HCT116 (cell line): ENCODE measurements at regions not wholly inside any gene's neighbourhood (a gene's known extent, or its start where the extent isn't known, plus 50 kb on each side); places are given as distances from the start of the nearest gene placed in this dataset.

Experiments
- ATAC-seq: fragments of 200-7000 bp; cut with Tn5 transposase; 2 replicates; pipeline ENCODE4 v1.9.1; 2020; ENCODE audit warnings: mild to moderate bottlenecking, moderate library complexity
- BruUV-seq: library from RNA; stranded (reverse); fragments of 400-500 nt; replicated peaks from 2 replicates; lab custom pipeline; 2021; lab: Mats Ljungman, UMichigan
- CTCF ChIA-PET: fragments of 300-600 bp; sonication (Branson Sonifier 250); formaldehyde crosslinking; loops from one replicate; lab custom pipeline; 2021; ENCODE audit warnings: antibody characterized with exemption; lab: Charles Lee
- POLR2A ChIA-PET: fragments of 300-600, 350-600 bp; sonication (Branson Sonifier 250); formaldehyde crosslinking; loops from one replicate; lab custom pipeline; 2021; ENCODE audit warnings: antibody characterized with exemption; lab: Charles Lee
- RAD21 ChIA-PET, 2 experiments: fragments of 300-600 bp; sonication (Branson Sonifier 250); formaldehyde crosslinking; loops; one replicate each; lab custom pipeline; 2023; ENCODE audit warnings: low total read pairs in 2 of 2; ENCODE audit not compliant: uncharacterized antibody in 2 of 2, unreplicated experiment in 2 of 2, low non-redundant PET in 1 of 2; lab: Charles Lee
- DNase-seq: peaks from one replicate; pipeline ENCODE4 v3.0.0-alpha.2; 2010; ENCODE audit warnings: low read depth, low spot score
- H2AFZ ChIP-seq: fragments of 200-600 bp; shearing (Covaris generic), sonication (generic); 2 replicates; pipeline ENCODE4 v1.6.1; 2017; ENCODE audit warnings: low read depth, mixed run types, mixed read lengths, antibody characterized with exemption, low read length; ENCODE audit not compliant: poor library complexity, severe bottlenecking
- H3K27ac ChIP-seq: 2 replicates; pipeline ENCODE4 v1.5.1; 2012; ENCODE audit warnings: low read depth, low read length
- H3K27me3 ChIP-seq: fragments of 200-600 bp; sonication (generic); 2 replicates; pipeline ENCODE4 v1.6.1; 2016; ENCODE audit warnings: mixed run types, low read length, mixed read lengths; ENCODE audit not compliant: insufficient read depth
- H3K36me3 ChIP-seq, 2 experiments: fragments of 200-500 bp in 1 of 2; fragments of 200-600 bp in 1 of 2; sonication (Bioruptor generic) in 1 of 2; sonication (generic) in 1 of 2; 2 replicates each; pipeline versions ENCODE4 v1.5.1 to v1.6.1; 2014 to 2016; ENCODE audit warnings: low read length in 2 of 2, inconsistent platforms in 1 of 2, mixed read lengths in 1 of 2, mixed run types in 1 of 2; ENCODE audit not compliant: insufficient read depth in 2 of 2, control insufficient read depth in 1 of 2
- H3K4me1 ChIP-seq, 2 experiments: fragments of 200-600 bp in 1 of 2; sonication (generic) in 1 of 2; 2 replicates each; pipeline versions ENCODE4 v1.5.1 to v1.6.1; 2012 to 2017; ENCODE audit warnings: low read length in 2 of 2, inconsistent platforms in 1 of 2, mild to moderate bottlenecking in 1 of 2, mixed read lengths in 1 of 2, mixed run types in 1 of 2, moderate library complexity in 1 of 2; ENCODE audit not compliant: insufficient read depth in 2 of 2, control insufficient read depth in 1 of 2
- H3K4me2 ChIP-seq: fragments of 200-600 bp; sonication (generic); 2 replicates; pipeline ENCODE4 v1.6.1; 2017; ENCODE audit warnings: mixed run types, low read length, mixed read lengths
- H3K4me3 ChIP-seq, 2 experiments: fragments of 200-600 bp in 1 of 2; sonication (generic) in 1 of 2; replicated peaks in 1 of 2; 2 replicates each; pipeline ENCODE4 v1.5.1; 2011 to 2016; ENCODE audit warnings: low read length in 2 of 2, control low read depth in 1 of 2, low read depth in 1 of 2, mild to moderate bottlenecking in 1 of 2, mixed read lengths in 1 of 2, mixed run types in 1 of 2
- H3K79me2 ChIP-seq: fragments of 200-600 bp; sonication (generic); 2 replicates; pipeline ENCODE4 v1.6.1; 2017; ENCODE audit warnings: mild to moderate bottlenecking, mixed run types, low read length, moderate library complexity, mixed read lengths; ENCODE audit not compliant: insufficient read depth
- H3K9ac ChIP-seq: fragments of 200-600 bp; sonication (generic); 2 replicates; pipeline ENCODE4 v1.6.1; 2016; ENCODE audit warnings: low read length, mixed read lengths
- H3K9me2 ChIP-seq: fragments of 200-600 bp; sonication (generic), shearing (Covaris generic); 2 replicates; pipeline ENCODE4 v1.6.1; 2017; ENCODE audit warnings: mixed run types, mild to moderate bottlenecking, moderate library complexity; ENCODE audit not compliant: insufficient read depth
- H3K9me3 ChIP-seq, 2 experiments: fragments of 200-500 bp in 1 of 2; fragments of 200-600 bp in 1 of 2; sonication (Bioruptor generic) in 1 of 2; sonication (generic) in 1 of 2; 2 replicates each; pipeline ENCODE4 v1.6.1; 2014 to 2017; ENCODE audit warnings: low read length in 2 of 2, mixed read lengths in 2 of 2, inconsistent platforms in 1 of 2, low read depth in 1 of 2, mild to moderate bottlenecking in 1 of 2, mixed run types in 1 of 2, moderate library complexity in 1 of 2; ENCODE audit not compliant: control insufficient read depth in 1 of 2, insufficient read depth in 1 of 2
- H4K20me1 ChIP-seq: fragments of 200-600 bp; sonication (generic), shearing (Covaris generic); 2 replicates; pipeline ENCODE4 v1.6.1; 2017; ENCODE audit warnings: mixed run types, mild to moderate bottlenecking, moderate library complexity; ENCODE audit not compliant: insufficient read depth
- ATF3 ChIP-seq: IDR thresholded peaks from 2 replicates; pipeline ENCODE4 v1.6.1; 2012
- CTCF ChIP-seq, 3 experiments: fragments of 200-600 bp in 1 of 3; sonication (generic) in 1 of 3; IDR thresholded peaks in 2 of 3; conservative IDR thresholded peaks in 1 of 3; 2 replicates each; pipeline ENCODE4 v1.5.1; 2012 to 2017; ENCODE audit warnings: low read depth in 2 of 3, low read length in 2 of 3, antibody characterized with exemption in 1 of 3, borderline replicate concordance in 1 of 3, control low read depth in 1 of 3, mild to moderate bottlenecking in 1 of 3, mixed read lengths in 1 of 3, mixed run types in 1 of 3, moderate library complexity in 1 of 3; ENCODE audit not compliant: insufficient read depth in 1 of 3
- EGR1 ChIP-seq: IDR thresholded peaks from 2 replicates; pipeline ENCODE4 v1.6.1; 2012; ENCODE audit warnings: low read depth
- ELF1 ChIP-seq: IDR thresholded peaks from 2 replicates; pipeline ENCODE4 v1.6.1; 2012; ENCODE audit warnings: low read depth, borderline replicate concordance
- EZH2 ChIP-seq: fragments of 200-600 bp; sonication (generic); IDR thresholded peaks from 2 replicates; pipeline ENCODE4 v1.6.1; 2017; ENCODE audit warnings: antibody characterized with exemption, mixed run types
- EZH2phosphoT487 ChIP-seq: fragments of 200-600 bp; IDR thresholded peaks from 2 replicates; pipeline ENCODE4 v1.6.1; 2018; ENCODE audit warnings: antibody characterized with exemption, borderline replicate concordance
- FOSL1 ChIP-seq: IDR thresholded peaks from 2 replicates; pipeline ENCODE4 v1.6.1; 2012; ENCODE audit warnings: low read depth
- RAD21 ChIP-seq: IDR thresholded peaks from 2 replicates; pipeline ENCODE4 v1.6.1; 2012; ENCODE audit warnings: low read depth, mild to moderate bottlenecking
- TCF7L2 ChIP-seq: IDR thresholded peaks from 2 replicates; pipeline ENCODE4 v1.7.0; 2011; ENCODE audit warnings: borderline replicate concordance, inconsistent platforms; ENCODE audit not compliant: insufficient read depth, insufficient read length; ENCODE audit errors: extremely low read depth
- YY1 ChIP-seq: IDR thresholded peaks from 2 replicates; pipeline ENCODE4 v1.6.1; 2011; ENCODE audit warnings: low read length, low read depth, moderate library complexity, mild to moderate bottlenecking; ENCODE audit not compliant: insufficient replicate concordance; ENCODE audit errors: extremely low read depth
- ZNF274 ChIP-seq: fragments of 200-500 bp; sonication (Bioruptor generic); IDR thresholded peaks from 2 replicates; pipeline ENCODE4 v1.6.1; 2014; ENCODE audit warnings: mild to moderate bottlenecking, low read depth, low read length, inconsistent platforms
- intact Hi-C: fragments of 100-400 bp; cut with micrococcal nuclease; formaldehyde crosslinking; loops from 2 replicates; pipeline ENCODE4 v1.10.0; 2022

GRCh38 chr10:46232084-46232483 is 54.7 kb upstream of the ANTXRL start:
- Histone ChIP-seq H3K4me1 (peaks cover 3 to 11% of the 10 kb centered on the region in 2 experiments; a peak in 2 of 4 replicates), H3K9me2 (no peaks in the 10 kb centered on the region), H3K9ac (no peak overlapping the region), H4K20me1 (no peaks in the 10 kb centered on the region), H3K27ac (no peak overlapping the region)
- no TSS peak for BruUV-seq
- RAD21 ChIA-PET = no interaction called here
- ATAC-seq = no peak
- CTCF ChIA-PET = no interaction called here
- intact Hi-C loops = no loop called here
- no peak for TF ChIP-seq CTCF (IDR thresholded peaks at IDR 0.05 in 2 of 3, conservative IDR thresholded peaks at IDR 0.05 in 1 of 3; ENCODE audit: borderline replicate concordance in 1 of 3, insufficient read depth in 1 of 3, low read depth in 2 of 3, low read length in 2 of 3)
- no peak for TF ChIP-seq EZH2
- no peak for TF ChIP-seq RAD21
- no peak for TF ChIP-seq EZH2phosphoT487
- TF ChIP-seq YY1 = no peak
- no peak for TF ChIP-seq ELF1
- TF ChIP-seq ATF3 = no peak
- no peak for TF ChIP-seq TCF7L2
- TF ChIP-seq EGR1 = no peak
- TF ChIP-seq FOSL1 = no peak
- TF ChIP-seq ZNF274 = no peak
- TF ChIP-seq, all 23 proteins: peak for 0
- no peaks in the 10 kb centered on the region for H3K79me2 ChIP-seq
- DNase-seq = no peak
- POLR2A ChIA-PET = no interaction called here
- no peak overlapping the region for H2AFZ ChIP-seq
- H3K27me3 ChIP-seq = no peaks in the 10 kb centered on the region
- no peak overlapping the region for H3K4me3 ChIP-seq
- H3K9me3 ChIP-seq = no peaks in the 10 kb centered on the region
- H3K36me3 ChIP-seq = no peaks in the 10 kb centered on the region
- H3K4me2 ChIP-seq = no peak overlapping the region
